ENCODE measurements at regions not wholly inside any gene's neighbourhood (a gene's known extent, or its start where the extent isn't known, plus 50 kb on each side); places are given as distances from the start of the nearest gene placed in this dataset.

GRCh38 chr2:888906-889566, 61.6 kb upstream of the SNTG2 start:
- TF ChIP-seq POLR2A (IDR thresholded peaks at IDR 0.05; ENCODE audit: low read length), result no peak
- TF ChIP-seq GATA1 (IDR thresholded peaks at IDR 0.05; ENCODE audit: low read depth, low read length), result no peak

All from erythroblast (primary cell).